HepG2 (cell line): ENCODE measurements at regions not wholly inside any gene's neighbourhood (a gene's known extent, or its start where the extent isn't known, plus 50 kb on each side); places are given as distances from the start of the nearest gene placed in this dataset.

Experiments
- ASH2L ChIP-seq: fragments of 300-600, 200-600 bp; sonication (generic); IDR thresholded peaks from 2 replicates; pipeline ENCODE4 v1.7.0; 2017; ENCODE audit warnings: low read depth, mild to moderate bottlenecking, moderate library complexity, mixed read lengths, low read length; ENCODE audit not compliant: insufficient read length
- CBX5 ChIP-seq: sonication (generic); formaldehyde crosslinking; IDR thresholded peaks from 2 replicates; pipeline ENCODE4 v1.4.0; 2020; ENCODE audit warnings: missing genetic modification reagents, borderline replicate concordance
- FOXJ3 ChIP-seq: sonication (generic); formaldehyde crosslinking; IDR thresholded peaks from 2 replicates; pipeline ENCODE4 v1.4.0; 2020; ENCODE audit warnings: missing genetic modification reagents, mild to moderate bottlenecking, borderline replicate concordance
- HDAC2 ChIP-seq: sonication (generic); formaldehyde crosslinking; IDR thresholded peaks from 2 replicates; pipeline ENCODE4 v1.4.0; 2020; ENCODE audit warnings: missing genetic modification reagents
- KAT8 ChIP-seq: IDR thresholded peaks from 2 replicates; pipeline ENCODE4 v1.6.1; 2016; ENCODE audit warnings: missing genetic modification reagents, missing compliant biosample characterization
- MEF2D ChIP-seq: sonication (generic); formaldehyde crosslinking; IDR thresholded peaks from 2 replicates; pipeline ENCODE4 v1.5.1; 2020; ENCODE audit warnings: mild to moderate bottlenecking, missing genetic modification reagents
- POLR2A ChIP-seq, 2 experiments: IDR thresholded peaks; 2 replicates each; pipeline ENCODE4 v1.6.1; 2011; ENCODE audit warnings: low read depth in 2 of 2, low read length in 2 of 2, mild to moderate bottlenecking in 1 of 2, moderate library complexity in 1 of 2; ENCODE audit not compliant: insufficient read depth in 1 of 2
- PPARG ChIP-seq: conservative IDR thresholded peaks from 2 replicates; pipeline ENCODE4 v1.6.1; 2016; ENCODE audit warnings: missing biosample characterization, missing genetic modification reagents
- SNRNP70 ChIP-seq: fragments of 200-400 bp; formaldehyde crosslinking; IDR thresholded peaks from 2 replicates; pipeline ENCODE4 v1.6.1; 2017; ENCODE audit warnings: mild to moderate bottlenecking, low read depth, low read length, moderate library complexity
- ZNF652 ChIP-seq: IDR thresholded peaks from 2 replicates; pipeline ENCODE4 v1.6.1; 2016; ENCODE audit warnings: low read depth, borderline replicate concordance
- TF ChIP-seq, protein P1 (sequence below): sonication (generic); formaldehyde crosslinking; IDR thresholded peaks from 2 replicates; pipeline ENCODE4 v1.4.0; 2020; ENCODE audit warnings: missing genetic modification reagents
- TF ChIP-seq, protein P2 (sequence below): sonication (generic); formaldehyde crosslinking; IDR thresholded peaks from 2 replicates; pipeline ENCODE4 v1.4.0; 2020; ENCODE audit warnings: missing genetic modification reagents, borderline replicate concordance
- TF ChIP-seq, protein P3 (sequence below): sonication (generic); formaldehyde crosslinking; IDR thresholded peaks from 2 replicates; pipeline ENCODE4 v1.8.1; 2022; ENCODE audit warnings: low read depth, mild to moderate bottlenecking, missing genetic modification reagents

DNA sequence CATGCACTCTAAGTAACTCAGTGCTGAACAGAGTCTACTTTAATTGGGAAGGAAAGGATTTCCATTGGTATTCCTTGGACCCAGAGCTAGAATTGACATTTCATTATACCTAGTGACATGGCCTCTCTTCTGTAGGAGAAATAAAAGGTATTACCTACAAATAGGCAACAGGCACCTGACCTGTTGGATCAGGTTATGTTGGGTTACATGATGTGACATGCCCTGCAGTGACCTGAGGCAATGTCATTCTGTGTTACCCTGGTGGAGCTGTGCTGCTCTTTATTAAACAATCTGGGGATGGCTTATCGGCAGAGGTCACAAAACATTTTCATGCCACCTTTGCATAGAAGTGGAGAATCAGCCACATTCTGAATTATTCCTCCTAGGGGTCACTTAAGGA is 427.7 kb downstream of the MDFIC start:
- TF ChIP-seq PPARG (CRISPR knock-in tag) (no peak), ZNF652 (CRISPR knock-in tag) (no peak), POLR2A (IDR thresholded peaks at IDR 0.05; ENCODE audit: insufficient read depth in 1 of 2, low read depth in 2 of 2, low read length in 2 of 2) (no peak), HDAC2 (CRISPR knock-in tag) (no peak), CBX5 (no peak), KAT8 (CRISPR knock-in tag) (no peak), MEF2D (CRISPR knock-in tag) (no peak), ASH2L (no peak), FOXJ3 (CRISPR knock-in tag) (no peak), SNRNP70 (no peak)
- TF ChIP-seq, protein P1, sequence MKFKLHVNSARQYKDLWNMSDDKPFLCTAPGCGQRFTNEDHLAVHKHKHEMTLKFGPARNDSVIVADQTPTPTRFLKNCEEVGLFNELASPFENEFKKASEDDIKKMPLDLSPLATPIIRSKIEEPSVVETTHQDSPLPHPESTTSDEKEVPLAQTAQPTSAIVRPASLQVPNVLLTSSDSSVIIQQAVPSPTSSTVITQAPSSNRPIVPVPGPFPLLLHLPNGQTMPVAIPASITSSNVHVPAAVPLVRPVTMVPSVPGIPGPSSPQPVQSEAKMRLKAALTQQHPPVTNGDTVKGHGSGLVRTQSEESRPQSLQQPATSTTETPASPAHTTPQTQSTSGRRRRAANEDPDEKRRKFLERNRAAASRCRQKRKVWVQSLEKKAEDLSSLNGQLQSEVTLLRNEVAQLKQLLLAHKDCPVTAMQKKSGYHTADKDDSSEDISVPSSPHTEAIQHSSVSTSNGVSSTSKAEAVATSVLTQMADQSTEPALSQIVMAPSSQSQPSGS (CRISPR knock-in tag): no peak
- TF ChIP-seq, protein P2, sequence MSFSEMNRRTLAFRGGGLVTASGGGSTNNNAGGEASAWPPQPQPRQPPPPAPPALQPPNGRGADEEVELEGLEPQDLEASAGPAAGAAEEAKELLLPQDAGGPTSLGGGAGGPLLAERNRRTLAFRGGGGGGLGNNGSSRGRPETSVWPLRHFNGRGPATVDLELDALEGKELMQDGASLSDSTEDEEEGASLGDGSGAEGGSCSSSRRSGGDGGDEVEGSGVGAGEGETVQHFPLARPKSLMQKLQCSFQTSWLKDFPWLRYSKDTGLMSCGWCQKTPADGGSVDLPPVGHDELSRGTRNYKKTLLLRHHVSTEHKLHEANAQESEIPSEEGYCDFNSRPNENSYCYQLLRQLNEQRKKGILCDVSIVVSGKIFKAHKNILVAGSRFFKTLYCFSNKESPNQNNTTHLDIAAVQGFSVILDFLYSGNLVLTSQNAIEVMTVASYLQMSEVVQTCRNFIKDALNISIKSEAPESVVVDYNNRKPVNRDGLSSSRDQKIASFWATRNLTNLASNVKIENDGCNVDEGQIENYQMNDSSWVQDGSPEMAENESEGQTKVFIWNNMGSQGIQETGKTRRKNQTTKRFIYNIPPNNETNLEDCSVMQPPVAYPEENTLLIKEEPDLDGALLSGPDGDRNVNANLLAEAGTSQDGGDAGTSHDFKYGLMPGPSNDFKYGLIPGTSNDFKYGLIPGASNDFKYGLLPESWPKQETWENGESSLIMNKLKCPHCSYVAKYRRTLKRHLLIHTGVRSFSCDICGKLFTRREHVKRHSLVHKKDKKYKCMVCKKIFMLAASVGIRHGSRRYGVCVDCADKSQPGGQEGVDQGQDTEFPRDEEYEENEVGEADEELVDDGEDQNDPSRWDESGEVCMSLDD: no peak
- TF ChIP-seq, protein P3, sequence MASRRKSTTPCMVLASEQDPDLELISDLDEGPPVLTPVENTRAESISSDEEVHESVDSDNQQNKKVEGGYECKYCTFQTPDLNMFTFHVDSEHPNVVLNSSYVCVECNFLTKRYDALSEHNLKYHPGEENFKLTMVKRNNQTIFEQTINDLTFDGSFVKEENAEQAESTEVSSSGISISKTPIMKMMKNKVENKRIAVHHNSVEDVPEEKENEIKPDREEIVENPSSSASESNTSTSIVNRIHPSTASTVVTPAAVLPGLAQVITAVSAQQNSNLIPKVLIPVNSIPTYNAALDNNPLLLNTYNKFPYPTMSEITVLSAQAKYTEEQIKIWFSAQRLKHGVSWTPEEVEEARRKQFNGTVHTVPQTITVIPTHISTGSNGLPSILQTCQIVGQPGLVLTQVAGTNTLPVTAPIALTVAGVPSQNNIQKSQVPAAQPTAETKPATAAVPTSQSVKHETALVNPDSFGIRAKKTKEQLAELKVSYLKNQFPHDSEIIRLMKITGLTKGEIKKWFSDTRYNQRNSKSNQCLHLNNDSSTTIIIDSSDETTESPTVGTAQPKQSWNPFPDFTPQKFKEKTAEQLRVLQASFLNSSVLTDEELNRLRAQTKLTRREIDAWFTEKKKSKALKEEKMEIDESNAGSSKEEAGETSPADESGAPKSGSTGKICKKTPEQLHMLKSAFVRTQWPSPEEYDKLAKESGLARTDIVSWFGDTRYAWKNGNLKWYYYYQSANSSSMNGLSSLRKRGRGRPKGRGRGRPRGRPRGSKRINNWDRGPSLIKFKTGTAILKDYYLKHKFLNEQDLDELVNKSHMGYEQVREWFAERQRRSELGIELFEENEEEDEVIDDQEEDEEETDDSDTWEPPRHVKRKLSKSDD (CRISPR knock-in tag): no peak
